MM.1S (cell line): ENCODE measurements at regions not wholly inside any gene's neighbourhood (a gene's known extent, or its start where the extent isn't known, plus 50 kb on each side); places are given as distances from the start of the nearest gene placed in this dataset.

Source experiments
- DNase-seq: peaks from one replicate; pipeline ENCODE4 v3.0.0-alpha.2; 2015
- H2AFZ ChIP-seq: fragments of 300-600 bp; sonication (generic); 2 replicates; pipeline ENCODE4 v1.6.0; 2016; ENCODE audit warnings: antibody characterized with exemption, low read length
- H3F3A ChIP-seq: fragments of 300-600 bp; sonication (generic); 2 replicates; pipeline ENCODE4 v1.6.1; 2016; ENCODE audit warnings: mild to moderate bottlenecking, antibody characterized with exemption, low read length, moderate library complexity, mixed read lengths; ENCODE audit not compliant: insufficient read depth
- H3K27ac ChIP-seq: fragments of 300-600 bp; sonication (generic); 2 replicates; pipeline ENCODE4 v1.5.1; 2016; ENCODE audit warnings: mild to moderate bottlenecking, low read length
- H3K27me3 ChIP-seq: fragments of 300-600 bp; sonication (generic); replicated peaks from 2 replicates; pipeline ENCODE4 v1.6.0; 2016; ENCODE audit warnings: low read length; ENCODE audit not compliant: insufficient read depth
- H3K36me3 ChIP-seq: fragments of 300-600 bp; sonication (generic); replicated peaks from 2 replicates; pipeline ENCODE4 v1.6.1; 2016; ENCODE audit warnings: mild to moderate bottlenecking, low read length, mixed read lengths; ENCODE audit not compliant: insufficient read depth
- H3K4me1 ChIP-seq: fragments of 300-600 bp; sonication (generic); 2 replicates; pipeline ENCODE4 v1.6.1; 2016; ENCODE audit warnings: low read length, mixed read lengths
- H3K4me2 ChIP-seq: fragments of 300-600 bp; sonication (generic); 2 replicates; pipeline ENCODE4 v1.6.0; 2016; ENCODE audit warnings: low read depth, low read length
- H3K4me3 ChIP-seq: fragments of 300-600 bp; sonication (generic); 2 replicates; pipeline ENCODE4 v1.5.1; 2016; ENCODE audit warnings: low read length, mixed read lengths
- H3K79me2 ChIP-seq: fragments of 300-600 bp; sonication (generic); 2 replicates; pipeline ENCODE4 v1.6.1; 2016; ENCODE audit warnings: mixed run types, low read length, mixed read lengths
- H3K9ac ChIP-seq: fragments of 300-600 bp; sonication (generic); 2 replicates; pipeline ENCODE4 v1.6.1; 2016; ENCODE audit warnings: low read length, mixed read lengths
- H3K9me2 ChIP-seq: fragments of 300-600 bp; sonication (generic); replicated peaks from 2 replicates; pipeline ENCODE4 v1.6.1; 2016; ENCODE audit warnings: mild to moderate bottlenecking, low read length, mixed read lengths; ENCODE audit not compliant: insufficient read depth
- H3K9me3 ChIP-seq: fragments of 300-600 bp; sonication (generic); replicated peaks from 2 replicates; pipeline ENCODE4 v1.6.1; 2016; ENCODE audit warnings: mild to moderate bottlenecking, low read length, mixed read lengths; ENCODE audit not compliant: insufficient read depth
- H4K20me1 ChIP-seq: fragments of 300-600 bp; sonication (generic); 2 replicates; pipeline ENCODE4 v1.6.1; 2016; ENCODE audit warnings: mild to moderate bottlenecking, low read length, moderate library complexity, mixed read lengths; ENCODE audit not compliant: insufficient read depth
- EZH2 ChIP-seq: fragments of 300-600 bp; sonication (generic); optimal IDR thresholded peaks from 2 replicates; pipeline ENCODE3; 2017; ENCODE audit warnings: low read depth, mild to moderate bottlenecking, antibody characterized with exemption, low read length, mixed read lengths
- EZH2phosphoT487 ChIP-seq: fragments of 300-600 bp; sonication (generic); IDR thresholded peaks from 2 replicates; pipeline ENCODE4 v1.6.1; 2018; ENCODE audit warnings: antibody characterized with exemption, low read length
- TF ChIP-seq, protein P1 (sequence below): fragments of 300-600 bp; sonication (generic); IDR thresholded peaks from 2 replicates; pipeline ENCODE4 v1.5.1; 2016; ENCODE audit warnings: antibody characterized with exemption, low read length, mixed read lengths

DNA sequence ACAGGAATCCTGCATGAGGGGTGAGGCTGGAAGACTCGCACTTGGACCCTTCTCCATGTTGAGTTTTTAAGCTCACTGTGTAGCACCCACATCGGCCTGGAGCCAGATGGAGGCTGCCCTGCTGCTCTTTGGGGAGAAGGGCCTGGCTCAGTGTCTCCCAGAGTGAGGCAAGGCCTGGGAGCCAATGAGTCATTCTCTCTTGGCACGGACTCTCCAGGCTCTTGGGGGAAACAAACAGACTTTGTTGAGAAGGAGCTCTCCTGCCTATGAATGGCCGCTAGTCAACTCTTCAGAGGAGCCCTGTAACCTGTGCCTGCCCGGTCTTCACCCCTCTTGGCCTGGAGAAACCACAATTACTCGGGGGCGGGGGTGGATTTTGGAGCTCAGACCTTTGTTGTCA, 50.8 kb upstream of the MAF start:
- Histone ChIP-seq H3K27ac (no peak overlapping the region), H3K4me1 (no peaks in the 10 kb centered on the region), H3K9ac (no peak overlapping the region), H3K4me3 (no peak overlapping the region), H3K9me2 (no peaks in the 10 kb centered on the region), H3K27me3 (no peaks in the 10 kb centered on the region), H3K9me3 (no peaks in the 10 kb centered on the region), H3K4me2 (no peak overlapping the region), H2AFZ (no peak overlapping the region), H3K36me3 (no peaks in the 10 kb centered on the region), H3F3A (no peaks in the 10 kb centered on the region), H3K79me2 (no peaks in the 10 kb centered on the region), H4K20me1 (no peaks in the 10 kb centered on the region)
- DNase-seq: no peak
- TF ChIP-seq EZH2 (no peak), EZH2phosphoT487 (no peak)
- TF ChIP-seq, protein P1, sequence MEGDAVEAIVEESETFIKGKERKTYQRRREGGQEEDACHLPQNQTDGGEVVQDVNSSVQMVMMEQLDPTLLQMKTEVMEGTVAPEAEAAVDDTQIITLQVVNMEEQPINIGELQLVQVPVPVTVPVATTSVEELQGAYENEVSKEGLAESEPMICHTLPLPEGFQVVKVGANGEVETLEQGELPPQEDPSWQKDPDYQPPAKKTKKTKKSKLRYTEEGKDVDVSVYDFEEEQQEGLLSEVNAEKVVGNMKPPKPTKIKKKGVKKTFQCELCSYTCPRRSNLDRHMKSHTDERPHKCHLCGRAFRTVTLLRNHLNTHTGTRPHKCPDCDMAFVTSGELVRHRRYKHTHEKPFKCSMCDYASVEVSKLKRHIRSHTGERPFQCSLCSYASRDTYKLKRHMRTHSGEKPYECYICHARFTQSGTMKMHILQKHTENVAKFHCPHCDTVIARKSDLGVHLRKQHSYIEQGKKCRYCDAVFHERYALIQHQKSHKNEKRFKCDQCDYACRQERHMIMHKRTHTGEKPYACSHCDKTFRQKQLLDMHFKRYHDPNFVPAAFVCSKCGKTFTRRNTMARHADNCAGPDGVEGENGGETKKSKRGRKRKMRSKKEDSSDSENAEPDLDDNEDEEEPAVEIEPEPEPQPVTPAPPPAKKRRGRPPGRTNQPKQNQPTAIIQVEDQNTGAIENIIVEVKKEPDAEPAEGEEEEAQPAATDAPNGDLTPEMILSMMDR: no peak
